ENCODE measurements at regions not wholly inside any gene's neighbourhood (a gene's known extent, or its start where the extent isn't known, plus 50 kb on each side); places are given as distances from the start of the nearest gene placed in this dataset.

DNA sequence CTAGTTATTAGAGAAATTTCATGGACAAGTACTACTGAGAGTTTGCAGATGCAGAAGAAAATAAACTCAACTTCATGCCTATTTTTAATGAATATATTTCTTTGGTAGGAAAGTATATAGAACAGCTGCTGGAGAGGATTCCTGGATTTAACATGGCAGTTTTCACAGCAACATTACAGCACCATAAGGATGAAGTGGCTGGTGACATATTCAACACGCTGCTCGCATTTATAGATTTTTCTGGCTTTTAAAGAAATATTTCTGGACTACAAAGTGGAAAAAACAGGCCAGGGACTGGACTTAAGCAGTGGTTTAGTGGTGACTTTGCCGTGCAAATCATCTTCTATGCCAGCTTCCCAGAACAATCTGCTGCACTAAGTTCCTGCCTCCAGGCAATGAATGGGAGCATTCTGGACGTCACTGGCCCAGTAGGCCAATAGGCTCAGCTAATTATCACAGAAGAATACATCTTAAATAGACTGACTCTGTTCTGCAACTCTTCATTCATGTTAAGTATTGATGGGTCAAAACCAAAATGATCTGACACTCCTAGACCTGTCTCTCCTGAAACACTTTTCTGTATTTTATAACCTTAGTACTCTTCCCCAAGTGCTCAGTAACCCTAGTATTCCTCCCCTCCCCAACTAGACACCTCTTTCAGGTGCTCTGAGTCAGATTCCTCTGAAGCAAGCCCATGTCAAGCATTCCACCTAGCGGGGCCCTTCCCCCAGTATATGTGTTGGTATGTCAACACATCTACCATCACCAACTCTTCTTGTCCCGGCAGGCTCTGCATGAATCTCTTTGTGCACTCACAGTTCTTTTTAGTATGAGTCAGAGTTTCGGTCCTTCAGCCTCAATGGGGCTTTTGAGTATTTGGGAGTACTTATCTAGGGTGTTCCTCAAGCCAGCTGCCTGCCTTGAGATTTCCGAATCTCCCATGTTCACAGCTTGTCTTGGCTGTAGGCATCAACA is 625.5 kb downstream of the CHSY3 start:
- no peaks in the 10 kb centered on the region for H3K79me2 ChIP-seq
- H3K4me1 ChIP-seq (ENCODE audit: insufficient read depth): no peaks in the 10 kb centered on the region
- no peaks in the 10 kb centered on the region for H3K9me2 ChIP-seq (replicated peaks; ENCODE audit: insufficient read depth)
- H3K27me3 ChIP-seq: no peaks in the 10 kb centered on the region
- TF ChIP-seq, protein P1, sequence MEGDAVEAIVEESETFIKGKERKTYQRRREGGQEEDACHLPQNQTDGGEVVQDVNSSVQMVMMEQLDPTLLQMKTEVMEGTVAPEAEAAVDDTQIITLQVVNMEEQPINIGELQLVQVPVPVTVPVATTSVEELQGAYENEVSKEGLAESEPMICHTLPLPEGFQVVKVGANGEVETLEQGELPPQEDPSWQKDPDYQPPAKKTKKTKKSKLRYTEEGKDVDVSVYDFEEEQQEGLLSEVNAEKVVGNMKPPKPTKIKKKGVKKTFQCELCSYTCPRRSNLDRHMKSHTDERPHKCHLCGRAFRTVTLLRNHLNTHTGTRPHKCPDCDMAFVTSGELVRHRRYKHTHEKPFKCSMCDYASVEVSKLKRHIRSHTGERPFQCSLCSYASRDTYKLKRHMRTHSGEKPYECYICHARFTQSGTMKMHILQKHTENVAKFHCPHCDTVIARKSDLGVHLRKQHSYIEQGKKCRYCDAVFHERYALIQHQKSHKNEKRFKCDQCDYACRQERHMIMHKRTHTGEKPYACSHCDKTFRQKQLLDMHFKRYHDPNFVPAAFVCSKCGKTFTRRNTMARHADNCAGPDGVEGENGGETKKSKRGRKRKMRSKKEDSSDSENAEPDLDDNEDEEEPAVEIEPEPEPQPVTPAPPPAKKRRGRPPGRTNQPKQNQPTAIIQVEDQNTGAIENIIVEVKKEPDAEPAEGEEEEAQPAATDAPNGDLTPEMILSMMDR (IDR thresholded peaks at IDR 0.05; ENCODE audit: poor library complexity): no peak
- TF ChIP-seq EZH2 (IDR thresholded peaks at IDR 0.05; ENCODE audit: borderline replicate concordance) (no peak), EZH2phosphoT487 (IDR thresholded peaks at IDR 0.05; ENCODE audit: low read depth, severe bottlenecking, unreplicated experiment) (no peak)
- no peak overlapping the region for H3K27ac ChIP-seq
- DNase-seq (ENCODE audit: low spot score): no peak
- 83% methylated on average over 8 of the region's 8 CpGs for WGBS (ENCODE audit: low lambda C conversion rate, missing lambda C conversion rate)
- no peak overlapping the region for H2AFZ ChIP-seq
- H3K4me3 ChIP-seq: no peak overlapping the region
- H4K20me1 ChIP-seq (ENCODE audit: insufficient read depth, poor library complexity, severe bottlenecking): no peaks in the 10 kb centered on the region
- no peaks in the 10 kb centered on the region for H3K36me3 ChIP-seq (replicated peaks; ENCODE audit: insufficient read depth, low read depth)
- H3K4me2 ChIP-seq: no peak overlapping the region
- no peaks in the 10 kb centered on the region for H3K9me3 ChIP-seq (ENCODE audit: low read depth)

DNA sequence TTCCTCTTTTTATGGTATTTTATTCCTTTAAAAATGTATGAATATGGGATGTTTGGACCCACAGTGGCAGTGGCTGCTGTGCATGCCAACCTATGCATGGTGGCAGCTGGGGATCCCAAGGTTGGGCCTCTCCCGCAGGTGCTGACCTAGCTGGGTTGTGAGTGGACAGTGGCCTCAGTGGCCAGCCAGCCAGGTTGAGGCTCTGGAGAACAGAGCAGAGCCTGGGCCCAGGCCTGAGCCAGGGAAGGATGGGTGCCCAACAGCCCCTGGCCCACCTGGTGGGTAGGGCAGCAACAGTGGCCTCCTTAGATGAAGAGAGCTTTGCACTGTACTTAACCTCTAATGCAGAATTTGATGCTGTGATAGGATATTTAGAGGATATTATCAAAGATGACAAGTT is 624.8 kb downstream of the CHSY3 start:
- WGBS (ENCODE audit: low lambda C conversion rate, missing lambda C conversion rate): 88% methylated on average over 1 of the region's 1 CpG
- Histone ChIP-seq H3K4me2 (no peak overlapping the region), H3K9me3 (ENCODE audit: low read depth) (no peaks in the 10 kb centered on the region), H3K9me2 (replicated peaks; ENCODE audit: insufficient read depth) (no peaks in the 10 kb centered on the region), H3K4me3 (no peak overlapping the region), H2AFZ (no peak overlapping the region), H3K27ac (no peak overlapping the region), H3K79me2 (no peaks in the 10 kb centered on the region), H3K4me1 (ENCODE audit: insufficient read depth) (no peaks in the 10 kb centered on the region), H3K27me3 (no peaks in the 10 kb centered on the region), H4K20me1 (ENCODE audit: insufficient read depth, poor library complexity, severe bottlenecking) (no peaks in the 10 kb centered on the region), H3K36me3 (replicated peaks; ENCODE audit: insufficient read depth, low read depth) (no peaks in the 10 kb centered on the region)
- DNase-seq (ENCODE audit: low spot score): no peak
- TF ChIP-seq, protein P1 (IDR thresholded peaks at IDR 0.05; ENCODE audit: poor library complexity): no peak
- no peak for TF ChIP-seq EZH2 (IDR thresholded peaks at IDR 0.05; ENCODE audit: borderline replicate concordance)
- no peak for TF ChIP-seq EZH2phosphoT487 (IDR thresholded peaks at IDR 0.05; ENCODE audit: low read depth, severe bottlenecking, unreplicated experiment)

DNA sequence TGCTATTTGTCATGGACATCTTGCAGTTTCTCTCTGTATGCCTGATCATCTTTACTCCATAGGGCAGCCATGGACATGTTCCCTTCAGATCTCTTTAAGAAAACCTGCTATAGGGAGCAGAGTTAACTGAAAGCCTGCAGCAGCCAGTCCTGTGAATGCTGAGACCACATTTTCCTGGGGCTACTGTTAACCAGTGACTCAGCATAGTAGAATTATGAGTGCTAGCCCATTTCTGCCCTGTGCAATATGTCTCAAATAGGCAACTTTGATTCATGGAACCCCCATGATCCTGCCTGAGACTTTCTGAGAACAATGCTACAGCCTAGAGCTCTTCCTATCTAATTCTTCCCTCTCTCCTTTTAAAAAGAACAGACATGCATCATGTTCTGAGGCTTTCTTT is 624.2 kb downstream of the CHSY3 start:
- H2AFZ ChIP-seq: no peak overlapping the region
- H3K4me1 ChIP-seq (ENCODE audit: insufficient read depth): no peaks in the 10 kb centered on the region
- H3K36me3 ChIP-seq (replicated peaks; ENCODE audit: insufficient read depth, low read depth): no peaks in the 10 kb centered on the region
- TF ChIP-seq EZH2 (IDR thresholded peaks at IDR 0.05; ENCODE audit: borderline replicate concordance) (no peak), EZH2phosphoT487 (IDR thresholded peaks at IDR 0.05; ENCODE audit: low read depth, severe bottlenecking, unreplicated experiment) (no peak)
- TF ChIP-seq, protein P1 (IDR thresholded peaks at IDR 0.05; ENCODE audit: poor library complexity): no peak
- no peak for DNase-seq (ENCODE audit: low spot score)
- H3K27ac ChIP-seq: no peak overlapping the region
- no peaks in the 10 kb centered on the region for H3K27me3 ChIP-seq
- H3K9me3 ChIP-seq (ENCODE audit: low read depth): no peaks in the 10 kb centered on the region
- no peaks in the 10 kb centered on the region for H3K79me2 ChIP-seq
- no peaks in the 10 kb centered on the region for H4K20me1 ChIP-seq (ENCODE audit: insufficient read depth, poor library complexity, severe bottlenecking)
- H3K4me2 ChIP-seq: no peak overlapping the region
- no peak overlapping the region for H3K4me3 ChIP-seq
- no peaks in the 10 kb centered on the region for H3K9me2 ChIP-seq (replicated peaks; ENCODE audit: insufficient read depth)

Data from hepatocyte (in vitro differentiated cells).